HuH-7.5 (cell line): ENCODE measurements at regions not wholly inside any gene's neighbourhood (a gene's known extent, or its start where the extent isn't known, plus 50 kb on each side); places are given as distances from the start of the nearest gene placed in this dataset.
"Not testable (repeated sequence)": the region's sequence is repeated elsewhere in the genome, so short reads cannot be mapped to it uniquely, and the experiment has no call there.

ENCODE experiments used
- DNase-seq: peaks from one replicate; pipeline ENCODE4 v3.0.0; 2011; ENCODE audit warnings: low spot score

- DNase-seq = no peak
Measured at GRCh38 chr20:11173916-11174315, 500.1 kb upstream of the JAG1 start.

- no peak for DNase-seq
Measured at GRCh38 chr20:11174861-11175260, 501.1 kb upstream of the JAG1 start.

- no peak for DNase-seq
Measured at GRCh38 chr20:11176431-11176830, 502.6 kb upstream of the JAG1 start.

DNA sequence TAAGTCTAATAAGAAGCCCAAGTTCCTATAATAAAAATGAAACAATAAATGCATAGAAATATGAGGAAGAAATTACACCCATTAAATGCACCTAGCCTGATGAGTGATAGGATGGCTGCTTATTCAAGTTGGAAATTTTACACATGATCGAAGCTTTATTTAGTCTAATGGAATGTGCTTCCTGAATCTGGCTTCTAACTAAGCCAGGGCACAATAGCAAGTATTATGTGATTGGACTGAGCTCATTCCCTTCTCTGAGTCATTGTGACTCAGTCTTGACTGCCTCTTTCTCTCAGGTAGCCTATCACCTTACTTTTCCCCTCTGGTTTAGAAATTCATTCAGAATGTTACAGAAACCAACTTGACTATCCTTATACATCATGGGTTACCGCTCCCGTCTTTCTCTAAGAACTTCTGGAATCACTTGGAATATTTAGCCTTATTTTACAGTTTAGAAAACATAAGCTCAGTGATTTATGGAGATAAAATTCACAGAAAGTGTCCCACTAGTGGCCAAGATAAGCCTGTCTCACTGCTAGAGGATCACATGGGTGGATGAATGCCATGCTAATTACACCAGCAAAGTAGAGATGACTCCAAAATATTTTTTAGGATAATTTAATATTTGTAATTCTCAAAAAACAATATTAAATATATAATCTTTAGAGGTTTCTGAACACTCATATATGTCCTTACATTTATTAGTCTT, 505.3 kb upstream of the JAG1 start:
- no peak for DNase-seq

DNA sequence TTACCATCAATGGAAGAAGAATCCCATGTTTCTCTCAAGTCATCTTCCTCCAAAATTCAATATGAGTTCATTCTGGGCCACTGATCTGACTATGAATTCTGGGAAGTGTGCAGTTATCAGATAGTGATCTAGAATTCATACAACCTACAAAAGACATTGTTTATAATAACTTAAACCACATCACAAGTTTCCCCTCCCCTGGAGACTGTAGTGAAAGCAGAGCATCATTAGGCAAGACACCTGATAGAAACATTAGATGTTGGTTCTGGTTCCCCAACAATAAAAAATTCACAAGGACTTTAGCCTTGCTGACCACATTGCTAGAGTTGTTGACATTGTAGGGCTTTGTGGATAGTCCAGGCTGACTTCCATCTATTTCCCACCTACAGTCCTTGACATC, 506.4 kb upstream of the JAG1 start:
- no peak for DNase-seq

- not testable (repeated sequence) for DNase-seq
Measured at GRCh38 chr20:11181129-11181528, 507.3 kb upstream of the JAG1 start.

DNA sequence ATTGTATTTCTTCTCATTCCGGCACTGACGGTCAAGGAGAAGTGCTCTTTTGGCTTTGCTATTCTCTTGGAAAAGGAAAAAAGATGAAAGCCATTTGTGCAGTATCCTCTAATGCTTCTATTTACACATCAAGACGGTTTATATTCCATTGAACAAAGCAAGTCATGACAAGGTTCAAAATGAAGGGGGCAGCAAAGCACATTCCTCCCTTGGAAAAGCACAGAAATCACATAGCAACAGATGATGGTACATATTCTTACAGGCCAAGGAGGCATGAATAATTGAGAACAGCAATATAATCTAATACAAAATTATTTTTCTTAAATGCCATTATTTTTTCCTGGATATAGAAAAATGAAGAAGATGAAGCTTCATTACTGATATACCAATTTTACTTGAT, 508.2 kb upstream of the JAG1 start:
- DNase-seq = no peak

GRCh38 chr20:11182720-11183119, 508.9 kb upstream of the JAG1 start:
- DNase-seq = no peak

- no peak for DNase-seq
Measured at GRCh38 chr20:11186301-11187008, 512.7 kb upstream of the JAG1 start.

- DNase-seq = no peak
Measured at GRCh38 chr20:11188843-11189603, 515.2 kb upstream of the JAG1 start.

DNA sequence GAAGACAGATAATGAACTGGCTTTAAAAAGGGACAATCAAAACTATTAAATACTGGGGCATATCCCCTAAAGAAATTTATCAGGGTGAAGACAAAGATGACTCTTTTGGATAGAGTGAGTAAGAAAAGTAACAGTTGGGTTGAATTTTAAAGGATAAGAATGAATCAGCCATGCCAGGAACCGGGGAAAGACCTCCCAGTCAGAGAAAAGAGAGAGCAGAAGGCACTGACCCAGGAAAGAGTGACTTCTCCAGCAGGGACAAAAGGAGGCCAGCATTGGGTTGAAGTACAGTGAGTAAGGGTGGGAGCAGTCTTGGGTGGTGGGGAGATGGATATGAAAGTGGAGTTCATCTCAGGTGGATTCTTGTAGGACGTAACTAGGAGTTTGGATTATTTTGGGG, 516.9 kb upstream of the JAG1 start:
- DNase-seq = no peak

- no peak for DNase-seq
Measured at GRCh38 chr20:11192106-11192505, 518.3 kb upstream of the JAG1 start.

DNA sequence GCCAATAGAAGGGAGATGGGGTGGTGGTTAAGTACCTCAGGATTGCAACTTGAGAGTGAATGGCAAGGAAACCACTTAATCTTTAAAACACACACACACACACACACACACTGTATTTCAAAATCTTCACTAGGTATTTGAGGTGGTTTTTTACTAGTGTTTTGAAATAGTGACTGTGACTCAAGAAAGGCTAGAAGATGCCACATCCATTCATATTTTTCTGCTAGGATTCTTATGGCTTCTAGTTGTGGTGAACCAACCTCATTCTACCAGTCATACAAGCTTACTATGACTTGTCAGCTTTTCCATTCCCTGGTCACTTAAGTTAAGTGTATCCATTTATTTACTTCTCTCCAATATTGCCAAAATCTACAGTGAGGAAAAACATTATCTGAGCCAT, 519.4 kb upstream of the JAG1 start:
- no peak for DNase-seq

DNA sequence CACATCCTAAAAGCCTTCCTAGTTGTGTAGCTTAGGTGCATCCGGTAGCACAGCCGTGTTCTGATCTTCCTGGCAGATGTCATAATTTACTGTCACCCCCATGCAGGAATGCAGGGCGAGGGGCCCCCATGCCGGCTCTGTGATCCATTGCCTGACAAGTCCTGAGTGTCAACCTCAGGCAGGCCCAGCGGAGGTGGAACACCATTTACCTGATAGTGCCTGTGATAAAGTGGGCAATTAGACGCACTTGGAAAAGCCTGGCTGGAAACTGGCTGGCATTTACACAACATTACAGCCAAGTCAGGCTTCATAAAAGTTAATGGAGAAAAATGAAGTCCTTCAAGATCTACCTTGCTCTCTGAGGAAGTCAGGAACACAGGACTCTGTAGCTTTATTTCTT, 521.4 kb upstream of the JAG1 start:
- no peak for DNase-seq

GRCh38 chr20:11195899-11196558, 522.2 kb upstream of the JAG1 start:
- DNase-seq = no peak

- DNase-seq = no peak
Measured at GRCh38 chr20:11197851-11198250, 524.1 kb upstream of the JAG1 start.

- no peak for DNase-seq
Measured at GRCh38 chr20:11200423-11200822, 526.6 kb upstream of the JAG1 start.

DNA sequence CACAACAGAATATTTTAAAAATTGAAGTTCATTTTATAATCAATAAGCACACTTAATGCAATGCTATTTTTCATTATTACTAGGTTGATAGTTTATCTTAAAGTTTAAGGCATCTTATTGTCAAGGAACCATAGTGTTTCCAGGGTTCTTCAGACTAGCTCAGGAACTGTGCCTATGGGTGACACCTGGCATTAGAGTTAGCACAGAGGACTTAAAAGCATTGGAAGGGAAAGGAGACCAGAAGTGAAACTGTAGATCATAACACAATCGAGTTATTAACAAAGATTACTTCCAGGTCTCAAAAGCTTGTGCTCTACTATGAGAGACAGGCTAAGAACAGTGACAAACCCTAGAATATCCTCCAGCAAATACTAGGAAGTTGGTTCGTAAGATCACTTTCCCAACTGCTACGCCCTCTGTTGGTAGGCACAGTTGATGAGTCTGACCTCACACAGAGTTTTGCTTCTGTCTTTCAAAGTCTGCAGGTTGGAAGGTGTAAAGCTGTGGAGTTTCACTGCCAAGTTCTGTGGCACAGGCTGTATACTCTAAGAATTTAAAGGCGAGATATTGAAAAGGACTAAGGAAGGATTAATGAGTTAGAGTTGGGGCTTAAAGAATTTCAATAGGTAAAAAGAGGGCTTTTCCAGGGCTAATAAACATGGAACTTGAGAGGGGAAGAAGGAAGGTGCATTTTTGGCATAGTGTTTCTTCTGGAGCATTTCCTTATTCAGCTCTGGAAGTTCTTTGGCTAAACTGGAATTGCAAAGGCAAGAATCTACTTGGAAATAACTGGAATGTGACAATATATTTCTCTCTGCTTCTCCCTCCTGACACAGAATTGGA, 531.3 kb upstream of the JAG1 start:
- peak; percentile 22 for DNase-seq

GRCh38 chr20:11205769-11206362, 532.1 kb upstream of the JAG1 start:
- no peak for DNase-seq

DNA sequence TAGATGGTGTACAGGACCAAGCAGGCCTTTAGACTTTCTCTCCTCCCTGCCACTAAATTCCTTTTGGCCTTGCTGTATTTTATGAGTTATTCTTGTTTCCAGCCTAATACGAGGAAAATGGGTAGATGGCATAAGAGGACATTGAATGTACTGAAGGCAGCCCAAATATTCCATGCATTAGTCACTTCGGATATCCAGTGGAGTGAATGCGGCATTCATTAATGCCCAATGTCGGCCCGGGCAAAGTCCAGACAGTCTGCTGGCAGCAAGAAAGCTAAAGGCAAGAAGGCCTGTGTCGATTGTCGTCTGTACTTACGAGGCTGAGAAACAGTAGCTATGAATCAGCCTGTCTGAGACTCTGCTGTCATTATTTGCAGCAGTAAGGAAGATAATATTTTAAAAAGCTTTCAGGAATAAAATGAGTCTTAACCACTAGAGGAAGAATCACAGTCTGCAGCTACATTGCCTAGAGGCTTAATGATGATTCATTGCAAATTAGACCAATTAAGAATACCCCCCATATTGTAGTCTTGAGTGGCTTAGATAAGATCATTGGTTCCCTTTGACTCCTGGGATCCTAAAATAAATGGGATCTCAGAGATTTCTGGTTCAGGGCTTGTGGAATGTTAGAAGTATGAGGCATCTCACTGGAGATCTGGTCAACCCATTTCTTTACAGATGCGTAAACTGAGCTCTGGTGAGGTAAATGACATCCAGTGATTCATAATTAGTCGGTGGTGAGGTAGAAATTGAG, 534.1 kb upstream of the JAG1 start:
- no peak for DNase-seq

- no peak for DNase-seq
Measured at GRCh38 chr20:11210611-11211010, 536.8 kb upstream of the JAG1 start.
